OCI-LY7 (cell line): ENCODE measurements at regions not wholly inside any gene's neighbourhood (a gene's known extent, or its start where the extent isn't known, plus 50 kb on each side); places are given as distances from the start of the nearest gene placed in this dataset.

Experiments used
- EZH2phosphoT487 ChIP-seq: fragments of 200-600 bp; sonication (generic); IDR thresholded peaks from 2 replicates; pipeline ENCODE4 v1.6.1; 2018; ENCODE audit warnings: low read depth, borderline replicate concordance, mild to moderate bottlenecking, mixed run types, antibody characterized with exemption, low read length, moderate library complexity, mixed read lengths
- TF ChIP-seq, protein P1 (sequence below): fragments of 200-600 bp; sonication (generic); conservative IDR thresholded peaks from 2 replicates; pipeline ENCODE4 v1.5.1; 2014; ENCODE audit warnings: mild to moderate bottlenecking, antibody characterized with exemption, low read length, moderate library complexity, mixed read lengths

DNA sequence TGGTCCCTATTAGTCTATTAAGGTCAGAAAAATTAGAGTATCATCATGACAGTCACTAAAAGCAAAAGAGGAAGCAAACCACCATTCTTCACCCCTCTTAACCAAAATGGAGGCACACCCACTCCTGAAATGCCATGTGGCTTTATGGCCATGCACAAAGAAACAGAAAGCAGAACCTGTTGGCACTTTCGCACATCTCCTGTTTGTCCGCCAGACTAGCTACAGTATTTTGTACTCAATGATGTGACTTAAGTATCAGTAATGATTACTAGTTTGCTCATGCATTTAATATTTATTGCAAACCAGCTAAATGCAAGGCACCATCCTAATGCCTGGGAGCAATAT is 70.2 kb upstream of the GNAO1 start:
- TF ChIP-seq, protein P1, sequence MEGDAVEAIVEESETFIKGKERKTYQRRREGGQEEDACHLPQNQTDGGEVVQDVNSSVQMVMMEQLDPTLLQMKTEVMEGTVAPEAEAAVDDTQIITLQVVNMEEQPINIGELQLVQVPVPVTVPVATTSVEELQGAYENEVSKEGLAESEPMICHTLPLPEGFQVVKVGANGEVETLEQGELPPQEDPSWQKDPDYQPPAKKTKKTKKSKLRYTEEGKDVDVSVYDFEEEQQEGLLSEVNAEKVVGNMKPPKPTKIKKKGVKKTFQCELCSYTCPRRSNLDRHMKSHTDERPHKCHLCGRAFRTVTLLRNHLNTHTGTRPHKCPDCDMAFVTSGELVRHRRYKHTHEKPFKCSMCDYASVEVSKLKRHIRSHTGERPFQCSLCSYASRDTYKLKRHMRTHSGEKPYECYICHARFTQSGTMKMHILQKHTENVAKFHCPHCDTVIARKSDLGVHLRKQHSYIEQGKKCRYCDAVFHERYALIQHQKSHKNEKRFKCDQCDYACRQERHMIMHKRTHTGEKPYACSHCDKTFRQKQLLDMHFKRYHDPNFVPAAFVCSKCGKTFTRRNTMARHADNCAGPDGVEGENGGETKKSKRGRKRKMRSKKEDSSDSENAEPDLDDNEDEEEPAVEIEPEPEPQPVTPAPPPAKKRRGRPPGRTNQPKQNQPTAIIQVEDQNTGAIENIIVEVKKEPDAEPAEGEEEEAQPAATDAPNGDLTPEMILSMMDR, result no peak
- TF ChIP-seq EZH2phosphoT487, result no peak
